Panc1 (cell line): ENCODE measurements at regions not wholly inside any gene's neighbourhood (a gene's known extent, or its start where the extent isn't known, plus 50 kb on each side); places are given as distances from the start of the nearest gene placed in this dataset.

Experiments used
- POLR2AphosphoS5 ChIP-seq: IDR thresholded peaks from 2 replicates; pipeline ENCODE4 v1.6.1; 2012; ENCODE audit warnings: mild to moderate bottlenecking, low read depth, low read length, moderate library complexity
- SIN3A ChIP-seq: IDR thresholded peaks from 2 replicates; pipeline ENCODE4 v1.6.1; 2012; ENCODE audit warnings: low read depth, mild to moderate bottlenecking, low read length, moderate library complexity, borderline replicate concordance; ENCODE audit not compliant: insufficient read depth
- TCF7L2 ChIP-seq: IDR thresholded peaks from 2 replicates; pipeline ENCODE4 v1.6.1; 2011; ENCODE audit warnings: mild to moderate bottlenecking, low read depth, low read length, inconsistent platforms
- TF ChIP-seq, protein P1 (sequence below): fragments of 450-650 bp; IDR thresholded peaks from 2 replicates; pipeline ENCODE4 v1.5.1; 2017; ENCODE audit warnings: mild to moderate bottlenecking

DNA sequence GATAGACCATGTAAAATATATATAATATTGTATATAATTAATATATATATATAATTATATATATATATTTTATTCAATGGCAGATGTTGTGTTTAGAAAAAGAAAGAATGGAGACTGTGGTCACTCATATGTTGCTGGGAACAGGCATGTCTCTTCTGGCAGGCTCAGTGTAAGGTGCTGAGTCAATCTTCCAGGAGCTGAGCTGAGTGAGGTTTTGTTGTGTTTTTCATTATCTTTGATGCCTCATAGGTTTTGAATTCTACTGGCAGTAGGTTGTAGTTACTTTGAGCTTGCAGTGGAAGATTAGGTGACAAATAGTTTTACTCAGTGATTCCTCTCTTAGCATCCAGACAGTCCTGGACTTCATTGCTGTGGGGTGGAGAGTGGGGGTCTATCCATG lies 561.3 kb downstream of the IRX1 start:
- TF ChIP-seq, protein P1, sequence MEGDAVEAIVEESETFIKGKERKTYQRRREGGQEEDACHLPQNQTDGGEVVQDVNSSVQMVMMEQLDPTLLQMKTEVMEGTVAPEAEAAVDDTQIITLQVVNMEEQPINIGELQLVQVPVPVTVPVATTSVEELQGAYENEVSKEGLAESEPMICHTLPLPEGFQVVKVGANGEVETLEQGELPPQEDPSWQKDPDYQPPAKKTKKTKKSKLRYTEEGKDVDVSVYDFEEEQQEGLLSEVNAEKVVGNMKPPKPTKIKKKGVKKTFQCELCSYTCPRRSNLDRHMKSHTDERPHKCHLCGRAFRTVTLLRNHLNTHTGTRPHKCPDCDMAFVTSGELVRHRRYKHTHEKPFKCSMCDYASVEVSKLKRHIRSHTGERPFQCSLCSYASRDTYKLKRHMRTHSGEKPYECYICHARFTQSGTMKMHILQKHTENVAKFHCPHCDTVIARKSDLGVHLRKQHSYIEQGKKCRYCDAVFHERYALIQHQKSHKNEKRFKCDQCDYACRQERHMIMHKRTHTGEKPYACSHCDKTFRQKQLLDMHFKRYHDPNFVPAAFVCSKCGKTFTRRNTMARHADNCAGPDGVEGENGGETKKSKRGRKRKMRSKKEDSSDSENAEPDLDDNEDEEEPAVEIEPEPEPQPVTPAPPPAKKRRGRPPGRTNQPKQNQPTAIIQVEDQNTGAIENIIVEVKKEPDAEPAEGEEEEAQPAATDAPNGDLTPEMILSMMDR: no peak
- TF ChIP-seq POLR2AphosphoS5 (no peak), SIN3A (no peak), TCF7L2 (no peak)
